Thoracic aorta (tissue), 2 donors: ENCODE measurements at regions not wholly inside any gene's neighbourhood (a gene's known extent, or its start where the extent isn't known, plus 50 kb on each side); places are given as distances from the start of the nearest gene placed in this dataset.

Source experiments
- ATAC-seq: fragments of 150-250 bp; one replicate; pipeline ENCODE4 v1.8.0; 2017; ENCODE audit warnings: low read depth; ENCODE audit not compliant: insufficient number of reproducible peaks, low FRiP score
- DNase-seq: peaks from one replicate; pipeline ENCODE4 v3.0.0-alpha.2; 2020; ENCODE audit warnings: low spot score
- H3K27ac ChIP-seq, 2 donors: fragments of 200-600 bp; sonication (generic); 1 replicate in 1 of 2; 2 replicates in 1 of 2; pipeline ENCODE4 v1.5.1; 2016; ENCODE audit warnings: mild to moderate bottlenecking in 2 of 2, moderate library complexity in 2 of 2
- H3K27me3 ChIP-seq: fragments of 200-600 bp; sonication (generic); replicated peaks from 2 replicates; pipeline ENCODE4 v1.6.0; 2016; ENCODE audit warnings: mild to moderate bottlenecking; ENCODE audit not compliant: insufficient read depth
- H3K36me3 ChIP-seq: fragments of 200-600 bp; sonication (generic); one replicate; pipeline ENCODE4 v1.5.1; 2016
- H3K4me1 ChIP-seq, 2 donors: fragments of 200-600 bp; sonication (generic); 1 replicate in 1 of 2; 2 replicates in 1 of 2; pipeline versions ENCODE4 v1.5.1 to v1.6.0; 2016; ENCODE audit warnings: low read depth in 2 of 2, mild to moderate bottlenecking in 1 of 2; ENCODE audit not compliant: control insufficient read depth in 1 of 2
- H3K4me3 ChIP-seq: fragments of 200-600 bp; sonication (generic); 2 replicates; pipeline ENCODE4 v1.5.1; 2016; ENCODE audit warnings: mild to moderate bottlenecking
- H3K9me3 ChIP-seq: fragments of 200-600 bp; sonication (generic); 2 replicates; pipeline ENCODE4 v1.5.1; 2016
- CTCF ChIP-seq: fragments of 200-600 bp; sonication (generic); IDR thresholded peaks from one replicate; pipeline ENCODE4 v1.5.1; 2019; ENCODE audit warnings: antibody characterized with exemption

GRCh38 chr14:81946375-81946774 lies 412.7 kb upstream of the SEL1L start:
- H3K4me3 ChIP-seq, result no peak overlapping the region
- H3K27me3 ChIP-seq, result no peaks in the 10 kb centered on the region
- H3K36me3 ChIP-seq, result no peaks in the 10 kb centered on the region
- DNase-seq, result no peak
- no peak for ATAC-seq
- H3K27ac ChIP-seq, result no peak overlapping the region
- no peaks in the 10 kb centered on the region for H3K9me3 ChIP-seq
- TF ChIP-seq CTCF, result no peak
- H3K4me1 ChIP-seq, result no peaks in the 10 kb centered on the region

- DNase-seq, result no peak
- Histone ChIP-seq H3K36me3 (no peaks in the 10 kb centered on the region), H3K27ac (no peak overlapping the region), H3K27me3 (no peaks in the 10 kb centered on the region), H3K9me3 (no peaks in the 10 kb centered on the region), H3K4me3 (no peak overlapping the region), H3K4me1 (no peaks in the 10 kb centered on the region)
- no peak for ATAC-seq
- no peak for TF ChIP-seq CTCF
These were observed 413.5 kb upstream of the SEL1L start for GRCh38 chr14:81946834-81947798.

- Histone ChIP-seq H3K27ac (no peak overlapping the region), H3K27me3 (no peaks in the 10 kb centered on the region), H3K4me3 (no peak overlapping the region), H3K4me1 (no peaks in the 10 kb centered on the region), H3K36me3 (no peaks in the 10 kb centered on the region), H3K9me3 (no peaks in the 10 kb centered on the region)
- no peak for DNase-seq
- no peak for ATAC-seq
- no peak for TF ChIP-seq CTCF
These were observed 419.3 kb upstream of the SEL1L start for GRCh38 chr14:81952917-81953316.

- no peak overlapping the region for H3K27ac ChIP-seq
- DNase-seq (no peak), ATAC-seq (no peak)
- no peaks in the 10 kb centered on the region for H3K27me3 ChIP-seq
- no peak for TF ChIP-seq CTCF
- no peak overlapping the region for H3K4me3 ChIP-seq
- H3K4me1 ChIP-seq, result no peaks in the 10 kb centered on the region
- H3K36me3 ChIP-seq, result no peaks in the 10 kb centered on the region
- H3K9me3 ChIP-seq, result no peaks in the 10 kb centered on the region
These were observed 419.8 kb upstream of the SEL1L start for GRCh38 chr14:81953419-81953818.

- no peak for DNase-seq
- no peak for ATAC-seq
These were observed 421.5 kb upstream of the SEL1L start for GRCh38 chr14:81955123-81955522.

More at GRCh38 chr14:81955123-81955522, 421.5 kb upstream of the SEL1L start:
- Histone ChIP-seq H3K27ac (no peak overlapping the region), H3K27me3 (no peaks in the 10 kb centered on the region), H3K9me3 (no peaks in the 10 kb centered on the region), H3K4me1 (no peaks in the 10 kb centered on the region), H3K36me3 (no peaks in the 10 kb centered on the region), H3K4me3 (no peak overlapping the region)
- TF ChIP-seq CTCF, result no peak
